HG03135 (cell line): ENCODE measurements at regions not wholly inside any gene's neighbourhood (a gene's known extent, or its start where the extent isn't known, plus 50 kb on each side); places are given as distances from the start of the nearest gene placed in this dataset.
"Not testable (repeated sequence)": the region's sequence is repeated elsewhere in the genome, so short reads cannot be mapped to it uniquely, and the experiment has no call there.

ENCODE experiments used
- ATAC-seq: cut with Tn5 transposase; IDR thresholded peaks from one replicate; pipeline ENCODE4 v1.9.1; 2021; ENCODE audit warnings: mild to moderate bottlenecking, moderate library complexity; ENCODE audit not compliant: unreplicated experiment

GRCh38 chr5:157962686-157963085 is 103.7 kb upstream of the CLINT1 start:
- ATAC-seq = not testable (repeated sequence)

GRCh38 chr5:157961896-157962590 is 103.1 kb upstream of the CLINT1 start:
- no peak for ATAC-seq

GRCh38 chr5:157961176-157961575 is 102.2 kb upstream of the CLINT1 start:
- no peak for ATAC-seq

GRCh38 chr5:157959370-157959769 is 100.4 kb upstream of the CLINT1 start:
- ATAC-seq = no peak

GRCh38 chr5:157956271-157956885 is 97.4 kb upstream of the CLINT1 start:
- ATAC-seq = no peak

- no peak for ATAC-seq
Observed at GRCh38 chr5:157955541-157956172, 96.7 kb upstream of the CLINT1 start.

GRCh38 chr5:157952374-157952685 is 93.4 kb upstream of the CLINT1 start:
- ATAC-seq = no peak

- no peak for ATAC-seq
Observed at GRCh38 chr5:157951673-157952373, 92.9 kb upstream of the CLINT1 start.

GRCh38 chr5:157949520-157949919 is 90.6 kb upstream of the CLINT1 start:
- no peak for ATAC-seq

- peak; percentile 84 for ATAC-seq
Observed at GRCh38 chr5:157948738-157949410, 89.9 kb upstream of the CLINT1 start.

GRCh38 chr5:157947156-157947555 is 88.2 kb upstream of the CLINT1 start:
- no peak for ATAC-seq

GRCh38 chr5:157945822-157946221 is 86.9 kb upstream of the CLINT1 start:
- not testable (repeated sequence) for ATAC-seq

- ATAC-seq = no peak
Observed at GRCh38 chr5:157944938-157945337, 86.0 kb upstream of the CLINT1 start.

GRCh38 chr5:157944077-157944633 is 85.2 kb upstream of the CLINT1 start:
- ATAC-seq = no peak

- no peak for ATAC-seq
Observed at GRCh38 chr5:157942595-157942994, 83.7 kb upstream of the CLINT1 start.

- no peak for ATAC-seq
Observed at GRCh38 chr5:157941616-157942015, 82.7 kb upstream of the CLINT1 start.

- ATAC-seq = not testable (repeated sequence)
Observed at GRCh38 chr5:157938101-157938500, 79.2 kb upstream of the CLINT1 start.

- not testable (repeated sequence) for ATAC-seq
Observed at GRCh38 chr5:157936776-157937501, 78.0 kb upstream of the CLINT1 start.

- no peak for ATAC-seq
Observed at GRCh38 chr5:157934600-157934999, 75.7 kb upstream of the CLINT1 start.

GRCh38 chr5:157933005-157933404 is 74.1 kb upstream of the CLINT1 start:
- no peak for ATAC-seq
